Left ventricle myocardium inferior (tissue), 1 donor: ENCODE measurements at regions not wholly inside any gene's neighbourhood (a gene's known extent, or its start where the extent isn't known, plus 50 kb on each side); places are given as distances from the start of the nearest gene placed in this dataset.

Experiments used
- DNase-seq: peaks from one replicate; pipeline ENCODE4 v3.0.0-alpha.2; 2020
- H3K27ac ChIP-seq: fragments of 200-600 bp; replicated peaks from 2 replicates; pipeline ENCODE4 v1.8.0; 2021
- H3K27me3 ChIP-seq: fragments of 200-600 bp; 2 replicates; pipeline ENCODE4 v1.8.0; 2021; ENCODE audit warnings: low read depth
- H3K36me3 ChIP-seq: fragments of 200-600 bp; 2 replicates; pipeline ENCODE4 v1.8.0; 2021
- H3K4me1 ChIP-seq: fragments of 200-600 bp; 2 replicates; pipeline ENCODE4 v1.8.0; 2021
- H3K4me3 ChIP-seq: fragments of 200-600 bp; 2 replicates; pipeline ENCODE4 v1.8.0; 2021; ENCODE audit warnings: mild to moderate bottlenecking, moderate library complexity
- H3K9me3 ChIP-seq: fragments of 200-600 bp; replicated peaks from 2 replicates; pipeline ENCODE4 v1.8.0; 2021
- CTCF ChIP-seq: fragments of 200-600 bp; IDR thresholded peaks from 2 replicates; pipeline ENCODE4 v1.8.0; 2021; ENCODE audit warnings: antibody characterized with exemption, mild to moderate bottlenecking, borderline replicate concordance
- intact Hi-C: fragments of 100-400 bp; cut with micrococcal nuclease; formaldehyde crosslinking; loops from one replicate; pipeline ENCODE4 v1.11.0; 2022
- donor health status: DM: no; HTN: yes; CAD: no; lungs with severe emphysema.

- H3K4me3 ChIP-seq, result no peak overlapping the region
- H3K4me1 ChIP-seq, result no peaks in the 10 kb centered on the region
- no peak for TF ChIP-seq CTCF
- H3K27ac ChIP-seq, result no peak overlapping the region
- intact Hi-C loops, result no loop called here
- peaks cover 36% of the 10 kb centered on the region for H3K27me3 ChIP-seq
- H3K9me3 ChIP-seq, result no peaks in the 10 kb centered on the region
- H3K36me3 ChIP-seq, result no peaks in the 10 kb centered on the region
- DNase-seq, result no peak
Observed at GRCh38 chr12:107337346-107338095, 244.2 kb upstream of the CRY1 start.

- TF ChIP-seq CTCF, result no peak
- no peaks in the 10 kb centered on the region for H3K36me3 ChIP-seq
- no peak overlapping the region for H3K4me3 ChIP-seq
- no peak for DNase-seq
- H3K27ac ChIP-seq, result no peak overlapping the region
- intact Hi-C loops, result no loop called here
- no peaks in the 10 kb centered on the region for H3K9me3 ChIP-seq
- no peaks in the 10 kb centered on the region for H3K4me1 ChIP-seq
- H3K27me3 ChIP-seq, result peaks cover 40% of the 10 kb centered on the region
Observed at GRCh38 chr12:107339487-107339886, 246.1 kb upstream of the CRY1 start.

GRCh38 chr12:107339932-107340331, 246.6 kb upstream of the CRY1 start:
- Histone ChIP-seq H3K36me3 (no peaks in the 10 kb centered on the region), H3K27me3 (peaks cover 40% of the 10 kb centered on the region), H3K9me3 (no peaks in the 10 kb centered on the region), H3K27ac (no peak overlapping the region), H3K4me1 (no peaks in the 10 kb centered on the region), H3K4me3 (no peak overlapping the region)
- intact Hi-C loops, result no loop called here
- no peak for TF ChIP-seq CTCF
- DNase-seq, result no peak

GRCh38 chr12:107340898-107341297, 247.5 kb upstream of the CRY1 start:
- TF ChIP-seq CTCF, result no peak
- no peaks in the 10 kb centered on the region for H3K9me3 ChIP-seq
- intact Hi-C loops, result no loop called here

GRCh38 chr12:107344035-107344808, 250.9 kb upstream of the CRY1 start:
- no peak overlapping the region for H3K4me3 ChIP-seq
- no peak overlapping the region for H3K27ac ChIP-seq
- no peak for TF ChIP-seq CTCF
- no peaks in the 10 kb centered on the region for H3K9me3 ChIP-seq
- H3K4me1 ChIP-seq, result no peaks in the 10 kb centered on the region
- H3K27me3 ChIP-seq, result peaks cover 47% of the 10 kb centered on the region
- H3K36me3 ChIP-seq, result no peaks in the 10 kb centered on the region
- DNase-seq, result no peak
- intact Hi-C loops, result no loop called here

More at GRCh38 chr12:107340898-107341297, 247.5 kb upstream of the CRY1 start:
- no peak for DNase-seq
- Histone ChIP-seq H3K4me3 (no peak overlapping the region), H3K27me3 (peaks cover 40% of the 10 kb centered on the region), H3K36me3 (no peaks in the 10 kb centered on the region), H3K4me1 (no peaks in the 10 kb centered on the region), H3K27ac (no peak overlapping the region)
